ENCODE measurements at regions not wholly inside any gene's neighbourhood (a gene's known extent, or its start where the extent isn't known, plus 50 kb on each side); places are given as distances from the start of the nearest gene placed in this dataset.

DNA sequence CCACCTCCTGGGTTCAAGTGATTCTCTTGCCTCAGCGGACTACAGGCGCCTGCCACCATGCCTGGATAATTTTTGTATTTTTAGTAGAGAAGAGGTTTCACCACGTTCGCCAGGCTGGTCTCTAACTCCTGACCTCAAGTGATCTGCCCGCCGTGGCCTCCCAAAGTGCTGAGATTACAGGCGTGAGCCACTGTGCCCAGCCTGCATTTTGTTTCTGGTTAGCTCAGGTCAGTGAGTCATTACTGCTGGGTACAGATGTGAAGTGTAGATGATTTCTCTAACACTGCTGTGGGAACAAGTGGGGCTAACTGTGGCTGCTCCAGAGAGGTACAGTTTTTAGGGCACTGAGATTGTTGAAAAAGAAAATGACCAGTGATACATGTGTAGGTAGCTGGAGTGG lies 188.6 kb downstream of the PRL start:
- Histone ChIP-seq H2BK15ac (ENCODE audit: low read depth, low read length) (0 out of 3 replicates have a peak overlapping the region, but pooled peaks have one; percentile 22), H2BK20ac (ENCODE audit: low read depth, low read length) (no peak overlapping the region), H3K4me3 (ENCODE audit: insufficient read depth, low read depth, low read length) (no peak overlapping the region), H3K9me1 (ENCODE audit: insufficient read depth, low read length) (no peaks in the 10 kb centered on the region; the same call in 1 of the 2 replicates), H2AK5ac (ENCODE audit: low read depth, low read length) (peak overlapping the region; percentile 57; the same call in 1 of the 2 replicates), H4K20me1 (ENCODE audit: insufficient read depth, low read length) (no peaks in the 10 kb centered on the region), H3K56ac (ENCODE audit: extremely low read depth, insufficient read depth, low read length) (no peak overlapping the region), H3K36me3 (ENCODE audit: control insufficient read depth, insufficient read depth, low read length) (no peaks in the 10 kb centered on the region), H3K27ac (ENCODE audit: insufficient read depth, low read length) (no peak overlapping the region), H2BK5ac (ENCODE audit: low read depth, low read length, poor library complexity, severe bottlenecking) (no peak overlapping the region), H3K4me1 (ENCODE audit: control insufficient read depth, insufficient read depth, low read length) (peaks cover 4% of the 10 kb centered on the region), H3K14ac (replicated peaks; ENCODE audit: low read depth, low read length) (no peak overlapping the region), H3K79me1 (ENCODE audit: low read depth in 1 of 2, low read length in 2 of 2) (no peaks in the 10 kb centered on the region), H3K9ac (ENCODE audit: low read depth, low read length) (no peak overlapping the region), H4K91ac (ENCODE audit: insufficient read depth, low read depth, low read length) (no peak overlapping the region; the same call in 1 of the 2 replicates), H3K27me3 (ENCODE audit: control insufficient read depth, insufficient read depth, low read length) (no peaks in the 10 kb centered on the region), H3K9me3 (ENCODE audit: control insufficient read depth, insufficient read depth, low read length) (no peaks in the 10 kb centered on the region), H3K4ac (ENCODE audit: low read depth, low read length) (0 out of 2 replicates have a peak overlapping the region, but pooled peaks have one; percentile 7), H3K18ac (ENCODE audit: low read depth, low read length) (peak overlapping the region; percentile 40; the same call in 1 of the 2 replicates), H4K5ac (ENCODE audit: low read depth, low read length) (no peak overlapping the region), H2AK9ac (replicated peaks; ENCODE audit: low read depth, low read length, poor library complexity) (no peak overlapping the region), H3K4me2 (ENCODE audit: low read depth, low read length) (no peak overlapping the region), H4K8ac (ENCODE audit: low read depth in 2 of 2, low read length in 2 of 2) (no peak overlapping the region), H2AFZ (replicated peaks; ENCODE audit: low read length, poor library complexity) (no peak overlapping the region), H3K23ac (ENCODE audit: low read depth, low read length) (no peak overlapping the region), H2BK120ac (ENCODE audit: low read depth, low read length) (peak overlapping the region; percentile 31; the same call in 1 of the 2 replicates)
- ATAC-seq (ENCODE audit: low read depth) (no peak), DNase-seq (no peak)
- intact Hi-C loops (cut with micrococcal nuclease) (no loop called here), dilution Hi-C loops (cut with HindIII; ENCODE audit: low sequenced_read_pairs, unreplicated experiment) (no loop called here), in situ Hi-C loops (cut with MboI; ENCODE audit: low sequenced_read_pairs) (no loop called here)
- ChIA-PET POLR2A (ENCODE audit: unreplicated experiment) (no interaction called here), CTCF (no interaction called here)
- TF ChIP-seq MAFK (IDR thresholded peaks at IDR 0.05; ENCODE audit: low read depth, low read length) = no peak
- TF ChIP-seq CHD1 (IDR thresholded peaks at IDR 0.05; ENCODE audit: low read depth, low read length) = no peak
- TF ChIP-seq FOS (IDR thresholded peaks at IDR 0.05; ENCODE audit: low read depth, low read length) = 0 out of 2 replicates have a peak, but pooled peaks have one; percentile 7
- 82% methylated on average over 4 of the region's 7 CpGs; no CpG with 5 or more reads in 1 of the 2 experiments for WGBS, 2 experiments (ENCODE audit: extremely low coverage in 2 of 2, insufficient read length in 1 of 2)
- no TSS peak for BruUV-seq (replicated peaks)
